Upper lobe of right lung (tissue), 1 donor: ENCODE measurements at regions not wholly inside any gene's neighbourhood (a gene's known extent, or its start where the extent isn't known, plus 50 kb on each side); places are given as distances from the start of the nearest gene placed in this dataset.

Experiments
- ATAC-seq: fragments of 200-7000 bp; cut with Tn5 transposase; one replicate; pipeline ENCODE4 v1.9.1; 2020; ENCODE audit warnings: mild to moderate bottlenecking, moderate library complexity
- DNase-seq: peaks from one replicate; pipeline ENCODE4 v3.0.0-alpha.2; 2020
- H3K27ac ChIP-seq: fragments of 200-600 bp; one replicate; pipeline ENCODE4 v1.8.0; 2022
- H3K27me3 ChIP-seq: fragments of 200-600 bp; one replicate; pipeline ENCODE4 v1.8.0; 2022; ENCODE audit warnings: mild to moderate bottlenecking
- H3K36me3 ChIP-seq: fragments of 200-600 bp; one replicate; pipeline ENCODE4 v1.8.0; 2022
- H3K4me1 ChIP-seq: fragments of 200-600 bp; one replicate; pipeline ENCODE4 v1.8.0; 2022
- H3K4me3 ChIP-seq: fragments of 200-600 bp; one replicate; pipeline ENCODE4 v1.8.0; 2022; ENCODE audit warnings: mild to moderate bottlenecking
- H3K9me3 ChIP-seq: fragments of 200-600 bp; one replicate; pipeline ENCODE4 v1.8.0; 2022
- intact Hi-C: fragments of 100-400 bp; cut with DNase I; formaldehyde crosslinking; loops from one replicate; pipeline ENCODE4 v1.11.0; 2022
- TF ChIP-seq, protein P1 (sequence below): fragments of 200-600 bp; IDR thresholded peaks from one replicate; pipeline ENCODE4 v1.8.0; 2022; ENCODE audit warnings: antibody characterized with exemption
- donor health status: DM: no; HTN: yes; CAD: no; lungs with severe emphysema.

DNA sequence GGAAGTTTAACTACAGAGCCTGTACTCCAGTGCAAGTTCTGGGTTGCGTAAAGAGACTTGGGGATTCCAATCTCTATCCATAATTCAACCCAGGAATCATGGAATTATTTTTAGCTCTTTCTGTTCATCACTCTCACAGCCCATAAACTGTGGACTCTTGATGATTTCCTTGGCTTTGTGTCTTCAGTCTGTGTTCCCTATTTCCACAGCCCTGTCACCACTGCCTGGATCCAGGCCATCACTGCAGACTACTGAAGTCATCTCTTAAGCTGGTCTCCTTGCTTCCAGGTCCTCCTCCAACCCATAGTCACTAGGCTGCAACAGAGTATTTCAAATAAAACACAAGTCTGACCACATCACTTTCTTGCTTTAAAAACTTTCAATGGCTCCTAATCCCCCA, 211.7 kb downstream of the PLK2 start:
- Histone ChIP-seq H3K27me3 (no peaks in the 10 kb centered on the region), H3K4me3 (no peak overlapping the region), H3K27ac (no peak overlapping the region), H3K36me3 (no peaks in the 10 kb centered on the region), H3K9me3 (no peaks in the 10 kb centered on the region), H3K4me1 (peaks cover 12% of the 10 kb centered on the region)
- TF ChIP-seq, protein P1, sequence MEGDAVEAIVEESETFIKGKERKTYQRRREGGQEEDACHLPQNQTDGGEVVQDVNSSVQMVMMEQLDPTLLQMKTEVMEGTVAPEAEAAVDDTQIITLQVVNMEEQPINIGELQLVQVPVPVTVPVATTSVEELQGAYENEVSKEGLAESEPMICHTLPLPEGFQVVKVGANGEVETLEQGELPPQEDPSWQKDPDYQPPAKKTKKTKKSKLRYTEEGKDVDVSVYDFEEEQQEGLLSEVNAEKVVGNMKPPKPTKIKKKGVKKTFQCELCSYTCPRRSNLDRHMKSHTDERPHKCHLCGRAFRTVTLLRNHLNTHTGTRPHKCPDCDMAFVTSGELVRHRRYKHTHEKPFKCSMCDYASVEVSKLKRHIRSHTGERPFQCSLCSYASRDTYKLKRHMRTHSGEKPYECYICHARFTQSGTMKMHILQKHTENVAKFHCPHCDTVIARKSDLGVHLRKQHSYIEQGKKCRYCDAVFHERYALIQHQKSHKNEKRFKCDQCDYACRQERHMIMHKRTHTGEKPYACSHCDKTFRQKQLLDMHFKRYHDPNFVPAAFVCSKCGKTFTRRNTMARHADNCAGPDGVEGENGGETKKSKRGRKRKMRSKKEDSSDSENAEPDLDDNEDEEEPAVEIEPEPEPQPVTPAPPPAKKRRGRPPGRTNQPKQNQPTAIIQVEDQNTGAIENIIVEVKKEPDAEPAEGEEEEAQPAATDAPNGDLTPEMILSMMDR = no peak
- DNase-seq (no peak), ATAC-seq (no peak)
- intact Hi-C loops = no loop called here

DNA sequence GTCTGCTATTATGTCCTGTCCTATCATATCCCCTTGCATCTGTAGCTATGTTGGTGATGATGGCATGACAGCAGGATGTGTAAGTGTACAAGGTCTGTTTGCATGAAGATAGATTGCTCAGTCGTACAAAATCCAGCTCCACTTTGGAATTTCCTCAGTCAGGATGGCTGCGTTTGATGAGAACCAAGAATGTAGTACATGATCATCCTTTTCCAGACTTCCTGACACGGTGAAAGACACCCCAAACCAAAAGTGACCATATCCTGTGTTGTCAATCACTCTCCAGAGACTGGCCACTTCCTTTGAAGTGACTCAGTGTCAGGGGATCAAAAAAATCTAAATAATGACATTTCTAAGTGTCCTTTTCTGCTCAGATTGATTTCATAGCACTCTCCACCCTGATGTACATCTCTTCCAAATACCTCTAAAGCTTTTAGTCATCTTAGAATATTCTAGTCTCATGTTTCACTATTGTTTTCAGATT, 213.4 kb downstream of the PLK2 start:
- ATAC-seq = peak; percentile 41
- H3K27me3 ChIP-seq = no peaks in the 10 kb centered on the region
- no peak overlapping the region for H3K27ac ChIP-seq
- H3K9me3 ChIP-seq = no peaks in the 10 kb centered on the region
- DNase-seq = no peak
- intact Hi-C loops = no loop called here
- TF ChIP-seq, protein P1 = no peak
- peaks cover 12% of the 10 kb centered on the region for H3K4me1 ChIP-seq
- no peak overlapping the region for H3K4me3 ChIP-seq
- no peaks in the 10 kb centered on the region for H3K36me3 ChIP-seq

- Histone ChIP-seq H3K4me1 (peaks cover 12% of the 10 kb centered on the region), H3K36me3 (no peaks in the 10 kb centered on the region), H3K27ac (no peak overlapping the region), H3K27me3 (no peaks in the 10 kb centered on the region), H3K9me3 (no peaks in the 10 kb centered on the region), H3K4me3 (no peak overlapping the region)
- no peak for DNase-seq
- intact Hi-C loops = no loop called here
- TF ChIP-seq, protein P1 = no peak
- ATAC-seq = no peak
Measured at GRCh38 chr5:58245476-58245840, 214.4 kb downstream of the PLK2 start.

DNA sequence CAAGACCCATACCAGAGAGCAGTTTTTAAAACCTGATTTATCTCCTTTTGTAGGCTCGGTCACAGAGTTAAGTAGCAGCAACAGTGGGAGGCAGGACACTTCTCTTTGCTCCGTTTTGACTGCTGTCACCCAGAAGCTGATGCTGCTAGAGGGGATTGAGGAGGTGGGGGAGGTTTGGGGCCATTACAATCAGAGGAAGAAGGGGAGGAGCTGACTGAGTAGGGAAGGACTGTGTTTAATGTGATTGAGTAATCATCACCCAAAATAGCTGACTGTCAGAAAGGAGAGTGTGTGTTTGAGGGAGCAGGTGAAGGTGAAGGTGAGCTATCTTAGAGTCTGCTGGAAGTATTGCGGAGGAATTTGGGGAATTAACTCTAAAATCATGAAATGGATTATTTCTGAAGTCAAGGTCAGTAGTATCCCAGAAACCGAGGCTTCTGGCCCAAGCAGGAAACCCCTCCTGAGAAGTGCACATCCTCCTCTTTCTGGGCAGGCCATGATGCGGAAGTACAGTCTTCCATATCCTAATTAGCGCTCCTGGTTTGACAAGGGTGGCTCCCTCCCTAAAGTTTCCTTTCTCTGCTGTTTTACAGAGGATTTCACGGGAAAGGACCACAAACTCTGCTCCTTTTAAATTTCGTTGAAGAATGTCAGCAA, 214.9 kb downstream of the PLK2 start:
- peaks cover 12% of the 10 kb centered on the region for H3K4me1 ChIP-seq
- no peaks in the 10 kb centered on the region for H3K9me3 ChIP-seq
- ATAC-seq (peak; percentile 35), DNase-seq (no peak)
- TF ChIP-seq, protein P1 = no peak
- no peak overlapping the region for H3K27ac ChIP-seq
- no peak overlapping the region for H3K4me3 ChIP-seq
- intact Hi-C loops = no loop called here
- H3K27me3 ChIP-seq = no peaks in the 10 kb centered on the region
- H3K36me3 ChIP-seq = no peaks in the 10 kb centered on the region

GRCh38 chr5:58241389-58241788, 218.5 kb downstream of the PLK2 start:
- peaks cover 11% of the 10 kb centered on the region for H3K4me1 ChIP-seq
- no peaks in the 10 kb centered on the region for H3K36me3 ChIP-seq
- H3K9me3 ChIP-seq = no peaks in the 10 kb centered on the region
- H3K27ac ChIP-seq = peak overlapping the region; percentile 31
- TF ChIP-seq, protein P1 = no peak
- intact Hi-C loops = no loop called here
- H3K4me3 ChIP-seq = no peak overlapping the region
- peak; percentile 80 for ATAC-seq
- no peak for DNase-seq
- no peaks in the 10 kb centered on the region for H3K27me3 ChIP-seq

DNA sequence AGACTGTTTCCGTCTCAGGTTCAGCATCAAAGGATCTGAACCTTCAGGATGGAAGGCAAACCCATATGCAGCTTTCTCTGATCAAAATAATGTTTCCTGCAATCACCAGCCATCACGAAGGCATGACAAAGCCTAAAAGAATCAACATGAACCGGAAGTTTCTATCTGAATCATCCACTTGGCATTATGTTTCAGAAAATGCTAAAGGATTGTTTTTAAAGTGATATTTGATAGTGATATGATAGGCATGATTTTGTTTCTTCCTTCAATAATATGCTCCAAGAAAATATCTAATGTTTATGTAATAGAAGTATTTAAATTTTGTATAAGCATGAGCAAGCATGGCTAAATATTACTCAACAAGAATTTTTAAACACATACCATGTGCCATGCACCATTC, 219.6 kb downstream of the PLK2 start:
- ATAC-seq (no peak), DNase-seq (no peak)
- Histone ChIP-seq H3K4me1 (peaks cover under 1% of the 10 kb centered on the region), H3K27me3 (no peaks in the 10 kb centered on the region), H3K36me3 (no peaks in the 10 kb centered on the region), H3K4me3 (no peak overlapping the region), H3K27ac (peak overlapping the region; percentile 21), H3K9me3 (no peaks in the 10 kb centered on the region)
- TF ChIP-seq, protein P1 = no peak
- intact Hi-C loops = no loop called here
